ENCODE measurements at regions not wholly inside any gene's neighbourhood (a gene's known extent, or its start where the extent isn't known, plus 50 kb on each side); places are given as distances from the start of the nearest gene placed in this dataset.

DNA sequence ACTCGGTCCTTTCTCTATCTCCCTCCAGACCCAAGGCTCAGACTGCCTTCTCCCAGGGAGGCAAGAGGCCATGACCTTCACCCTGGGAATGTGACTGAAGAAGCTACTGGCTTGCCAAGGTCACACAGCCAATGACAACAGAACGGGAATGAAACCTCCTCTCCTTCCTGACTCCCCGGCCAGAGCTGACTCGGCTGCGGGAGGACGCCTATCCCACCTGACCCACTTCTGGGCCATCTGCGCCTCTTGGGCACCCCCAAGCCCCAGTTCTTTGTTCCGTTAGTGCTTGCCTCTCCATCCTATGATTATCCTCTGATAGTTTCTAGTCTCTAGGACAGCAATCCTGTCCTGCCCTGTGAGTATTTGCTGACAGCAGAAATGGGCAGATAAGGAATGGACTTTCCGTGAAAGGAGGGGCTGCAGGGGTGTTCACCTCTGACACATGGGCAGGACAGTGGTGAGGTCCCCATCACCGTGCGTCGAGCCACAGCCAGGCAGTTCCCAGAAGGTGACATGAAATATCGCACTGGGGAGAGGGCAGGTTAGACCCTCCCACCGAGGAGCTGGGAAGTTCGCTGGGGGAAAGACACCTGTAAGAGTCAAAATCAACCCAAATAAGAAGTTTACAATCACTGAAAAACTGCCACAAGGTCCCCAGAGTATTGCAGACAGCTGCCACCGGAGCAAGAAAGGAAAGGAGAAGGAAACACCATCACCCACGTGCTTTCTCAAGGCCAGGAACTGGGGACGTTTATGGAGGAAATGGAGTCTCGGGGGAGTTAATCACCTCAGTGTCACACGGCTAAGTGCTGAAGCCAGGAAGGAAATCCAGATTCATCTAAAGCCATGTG, 63.0 kb downstream of the INSIG1 start:
- no peak for DNase-seq (ENCODE audit: low read depth in 2 of 2)

DNA sequence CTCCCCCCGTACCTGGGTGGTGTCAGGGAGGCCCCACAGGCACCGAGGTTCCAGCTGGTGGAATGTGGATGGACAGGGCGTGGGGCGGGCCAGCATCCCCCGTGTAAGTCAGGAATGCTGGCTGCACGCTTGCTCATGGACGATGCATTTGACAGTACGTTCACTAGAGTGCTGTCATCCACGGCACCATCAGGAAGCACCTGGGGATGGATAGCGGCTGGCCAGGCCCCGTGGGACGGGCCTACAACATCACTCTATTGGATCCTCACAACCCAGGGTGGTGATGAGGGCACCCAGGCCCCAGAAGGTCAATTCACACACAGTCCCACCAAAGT, 63.6 kb downstream of the INSIG1 start:
- DNase-seq (ENCODE audit: low read depth in 2 of 2), result no peak

DNA sequence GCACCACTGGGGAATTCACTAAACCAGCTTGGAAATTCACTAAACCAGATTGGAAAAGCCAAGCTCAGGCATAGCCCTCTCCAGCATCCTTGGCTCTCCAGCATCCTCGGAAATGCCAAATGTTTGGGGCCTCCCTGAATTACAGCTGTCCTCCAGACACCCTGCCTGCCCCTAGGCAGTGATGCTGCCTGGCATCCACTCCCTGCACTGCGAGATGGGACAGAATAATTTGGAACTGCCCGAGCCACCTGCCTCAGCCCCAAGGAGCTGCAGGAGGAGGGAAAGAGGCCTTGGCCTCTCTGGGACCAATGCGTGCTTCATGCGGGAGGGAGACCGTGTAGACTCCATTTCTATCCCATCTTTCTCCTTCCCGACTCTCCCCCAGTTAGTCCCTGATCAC, 64.3 kb downstream of the INSIG1 start:
- no peak for DNase-seq (ENCODE audit: low read depth in 2 of 2)

DNA sequence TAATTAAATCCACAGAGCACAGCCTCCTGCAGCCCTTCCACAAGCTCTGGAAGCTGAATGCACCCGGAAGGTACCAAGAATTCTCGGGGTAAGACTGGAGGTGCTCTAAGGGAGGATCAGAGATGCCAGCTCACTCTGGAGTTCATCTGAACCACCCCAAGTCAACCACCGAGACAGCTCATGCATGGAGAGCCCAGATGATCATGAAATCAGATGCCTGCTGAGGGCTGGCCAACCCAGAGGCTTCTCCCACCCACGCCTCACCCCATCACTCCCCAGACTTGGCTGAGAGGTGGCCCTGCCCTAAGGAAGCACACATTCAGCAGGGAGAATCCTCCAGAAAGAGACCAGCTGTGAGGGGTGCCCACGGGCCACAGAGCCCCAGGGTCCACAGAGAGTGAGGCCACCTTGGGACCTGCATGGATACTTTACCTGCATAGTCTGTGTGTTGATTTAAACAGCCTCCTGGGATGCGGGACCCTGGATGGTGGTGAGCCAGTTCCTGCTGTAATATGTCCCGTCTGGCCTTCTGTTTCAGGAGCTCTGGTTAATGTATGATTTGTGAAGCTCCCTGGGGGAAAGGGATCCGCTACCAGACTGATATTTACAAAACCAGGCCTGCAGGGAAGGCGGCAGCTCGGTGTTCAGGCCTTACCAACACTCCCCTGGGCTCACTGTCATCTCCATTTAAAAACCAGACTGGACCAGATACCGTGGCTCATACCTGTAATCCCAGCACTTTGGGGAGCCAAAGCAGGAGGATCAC, 64.9 kb downstream of the INSIG1 start:
- DNase-seq (ENCODE audit: low read depth in 2 of 2), result no peak

DNA sequence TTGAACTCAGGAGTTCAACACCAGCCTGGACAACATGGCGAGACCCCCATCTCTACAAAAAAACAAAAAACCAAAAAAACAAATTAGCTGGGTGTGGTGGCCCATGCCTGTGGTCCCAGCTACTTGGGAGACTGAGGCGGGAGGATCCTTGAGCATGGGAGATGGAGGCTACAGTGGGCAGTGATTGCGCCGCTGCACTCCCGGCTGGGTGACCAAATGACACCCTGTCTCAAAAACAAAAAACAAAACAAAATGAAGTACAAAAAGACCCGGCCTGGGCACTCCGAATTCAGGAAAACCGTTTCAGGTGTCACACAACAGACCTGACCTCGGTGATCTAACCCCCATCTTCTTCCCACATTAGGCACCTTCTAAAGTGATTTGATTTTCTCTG, 65.5 kb downstream of the INSIG1 start:
- DNase-seq (ENCODE audit: low read depth in 2 of 2), result no peak

DNA sequence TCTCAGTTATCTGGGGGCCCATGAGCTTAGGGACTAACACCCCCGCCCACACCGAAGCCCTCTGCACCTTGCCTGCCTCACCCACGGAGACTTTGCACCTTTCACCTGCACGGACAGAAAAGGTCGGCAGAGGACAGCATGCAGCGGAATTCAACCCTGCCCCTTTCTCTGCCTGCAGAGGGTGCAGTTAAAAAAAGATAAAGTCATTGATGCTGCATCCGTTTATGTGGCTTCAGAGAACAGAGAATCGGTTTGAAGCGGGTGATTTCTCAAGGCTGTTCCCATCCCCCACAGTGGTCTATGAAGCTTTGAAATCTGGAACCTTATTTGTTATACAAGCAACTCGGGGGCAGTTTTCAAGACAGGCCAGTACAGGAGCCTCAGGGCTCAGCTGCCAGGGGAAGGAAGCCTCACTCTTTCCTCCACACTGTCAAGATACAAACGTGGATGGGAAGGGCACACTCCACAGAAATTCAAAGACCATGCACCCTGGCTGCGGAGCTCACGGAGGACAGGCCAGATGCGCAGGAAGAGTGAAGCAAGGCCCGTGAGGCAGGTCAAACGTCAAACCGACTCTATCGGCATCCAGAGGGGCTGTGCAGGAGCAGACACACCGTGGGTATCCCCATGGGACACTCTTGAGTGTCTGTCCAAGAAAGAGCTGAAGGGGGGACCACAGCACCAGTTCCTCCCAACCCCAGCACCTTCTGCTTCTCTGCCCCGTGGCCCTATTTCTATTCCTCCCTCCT, 66.3 kb downstream of the INSIG1 start:
- DNase-seq (ENCODE audit: low read depth in 2 of 2), result no peak

DNA sequence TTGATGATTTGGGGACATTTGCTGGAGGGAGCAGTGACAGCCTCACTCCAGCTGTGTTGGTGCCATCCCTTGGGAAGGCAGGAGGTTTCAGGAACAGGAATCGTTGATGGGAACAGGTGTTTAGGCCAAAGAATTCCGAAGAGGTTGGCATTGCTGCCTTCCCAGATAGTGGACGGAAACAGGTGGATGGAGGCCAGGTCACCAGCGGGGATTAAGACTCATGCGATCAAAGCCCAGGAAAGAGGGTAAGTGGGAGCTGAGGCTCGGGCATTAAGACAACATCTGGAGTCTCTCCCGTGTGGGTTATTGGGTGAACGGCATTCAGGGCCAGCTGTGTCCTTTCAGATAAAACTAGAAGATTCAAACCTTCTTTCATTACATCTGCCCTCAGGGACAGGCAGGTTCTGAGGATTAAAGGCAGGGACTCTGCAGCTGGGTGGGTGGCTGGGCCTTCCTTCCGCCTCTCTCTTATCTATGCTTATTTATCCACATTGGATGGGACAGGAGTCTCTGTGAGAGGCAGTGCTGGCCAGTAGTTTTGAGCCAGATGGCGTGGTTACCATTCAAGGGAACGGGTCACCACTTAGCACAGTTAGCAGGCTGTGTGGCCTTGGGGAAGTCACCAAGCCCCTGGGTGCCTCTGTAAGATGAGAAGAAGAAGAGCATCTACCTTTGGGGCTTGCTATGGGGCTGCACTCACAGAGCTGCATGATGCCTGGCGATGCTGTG, 67.6 kb downstream of the INSIG1 start:
- DNase-seq (ENCODE audit: low read depth in 2 of 2), result no peak

DNA sequence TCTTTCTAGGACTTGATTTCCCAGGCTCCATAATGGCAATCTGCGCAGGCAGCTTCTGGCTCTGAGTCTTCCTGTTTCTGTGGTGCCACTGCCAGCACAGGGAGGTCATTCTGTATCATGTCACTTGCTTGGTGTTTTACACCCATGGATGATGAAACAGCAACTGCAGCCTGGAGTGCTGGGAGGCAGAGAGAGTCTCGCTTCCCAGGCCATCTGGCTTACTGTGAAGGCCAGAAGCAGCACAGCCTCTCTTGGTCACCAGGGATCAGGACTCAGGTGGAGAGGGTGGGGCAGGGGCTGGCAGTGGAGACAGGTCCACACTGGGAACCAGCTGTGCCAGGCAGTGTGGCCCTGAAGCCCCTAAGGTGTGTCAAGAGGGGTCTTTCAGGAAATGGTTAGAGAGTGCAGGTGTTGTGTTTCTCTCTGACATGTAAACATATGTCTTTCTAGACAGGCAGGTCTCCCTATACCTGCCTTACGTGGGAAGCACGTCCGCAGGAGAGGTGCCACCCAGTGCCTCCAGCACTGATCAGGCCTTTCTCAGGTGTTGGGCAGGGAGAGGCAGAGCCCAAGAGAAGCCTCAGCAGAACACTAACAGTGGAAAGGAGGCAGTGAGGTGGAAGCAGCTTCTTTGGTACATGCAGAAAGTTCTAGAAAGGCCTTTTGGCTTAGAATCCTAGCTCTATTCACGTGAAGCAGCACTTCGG, 71.4 kb downstream of the INSIG1 start:
- no peak for DNase-seq (ENCODE audit: low read depth in 2 of 2)

DNA sequence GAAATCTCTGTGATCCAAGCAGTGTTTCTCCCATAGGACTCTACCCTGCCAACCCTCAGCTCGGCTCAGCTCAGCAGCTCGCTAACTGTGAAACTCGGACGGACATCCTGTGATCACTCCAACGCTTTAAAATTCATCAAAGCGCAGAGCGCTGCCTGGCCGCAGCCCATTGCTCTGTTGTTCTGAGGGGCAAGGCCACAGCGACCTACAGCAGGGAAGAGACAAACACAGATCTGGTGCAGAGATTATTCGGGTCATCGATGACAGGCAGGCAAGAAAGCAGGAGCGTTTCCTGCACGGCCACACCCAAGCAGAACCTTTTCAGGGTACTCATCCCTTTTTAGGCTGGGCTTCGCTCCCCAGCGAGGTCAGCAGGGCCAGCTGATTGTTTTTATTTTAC, 72.1 kb downstream of the INSIG1 start:
- no peak for DNase-seq (ENCODE audit: low read depth in 2 of 2)

DNA sequence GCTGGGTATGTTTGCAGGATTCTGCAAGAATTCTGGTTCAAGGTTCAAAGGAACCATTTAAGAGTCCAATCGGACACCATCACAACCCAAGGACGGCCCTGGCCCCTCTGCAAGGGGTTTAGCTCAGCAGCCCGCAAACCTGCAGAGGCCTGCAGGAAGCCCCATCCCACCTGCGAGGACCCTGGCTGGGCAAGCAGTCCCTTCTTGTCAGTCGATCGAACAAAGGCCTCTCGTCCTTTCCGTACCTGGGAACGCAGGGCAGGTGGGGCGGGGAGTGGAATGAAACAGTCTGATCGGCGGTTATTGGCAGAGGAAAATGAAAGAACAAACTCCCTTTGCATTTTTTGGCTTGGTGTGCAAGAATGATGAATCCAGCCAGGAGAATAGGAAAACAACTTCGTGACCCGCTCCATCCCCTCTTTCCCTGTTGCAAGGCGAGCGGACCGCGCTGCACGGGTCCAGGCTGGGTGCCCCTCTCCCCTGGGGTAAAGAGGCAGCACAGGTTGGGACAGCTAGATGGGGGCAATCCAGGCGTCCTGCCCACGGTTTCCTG, 73.7 kb downstream of the INSIG1 start:
- no peak for DNase-seq (ENCODE audit: low read depth in 2 of 2)

DNA sequence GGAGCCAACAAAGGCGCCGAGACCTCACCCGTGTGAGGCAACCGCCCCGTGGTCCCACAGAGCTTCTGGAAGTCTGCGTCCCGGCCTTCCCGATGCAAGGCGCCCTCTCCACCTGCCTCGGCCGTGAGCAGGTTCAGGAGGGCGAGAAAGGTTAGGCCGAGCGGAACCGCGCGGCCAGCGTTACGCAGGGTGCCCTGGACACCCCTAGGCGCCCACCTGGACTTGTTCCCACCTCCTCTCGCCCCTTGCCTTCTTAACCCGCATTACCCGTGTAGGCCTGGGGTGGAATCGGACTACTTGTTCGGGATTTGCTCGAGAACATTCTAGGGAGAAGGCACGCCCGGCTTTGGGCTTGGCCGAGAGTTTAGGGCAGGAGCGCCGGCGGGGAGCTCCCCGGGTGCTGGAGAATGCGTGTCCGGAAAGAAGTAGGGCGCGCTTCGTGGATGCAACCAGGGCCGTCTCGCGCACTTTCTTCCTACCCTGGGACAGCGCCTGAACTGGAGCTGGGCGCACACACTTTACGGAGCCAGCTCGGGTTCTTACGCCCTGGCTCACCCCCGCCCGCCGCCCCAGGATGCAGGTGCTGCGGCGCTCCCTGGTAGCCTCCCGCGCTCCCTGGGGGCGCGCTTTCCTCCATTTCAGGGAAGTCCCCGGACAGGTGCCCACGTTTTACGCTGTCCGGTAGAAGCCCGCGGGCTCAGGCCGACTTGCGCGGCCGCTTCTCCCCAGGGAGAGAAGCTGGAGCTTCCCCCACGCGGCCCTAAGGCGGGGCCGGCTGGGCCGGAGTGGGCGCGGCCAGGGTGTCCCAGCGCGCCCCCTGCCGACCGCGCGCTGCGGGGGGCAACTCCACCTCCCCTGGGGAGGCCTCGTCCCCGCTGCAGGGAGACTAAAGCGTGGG, 74.5 kb downstream of the INSIG1 start:
- no peak for DNase-seq (ENCODE audit: low read depth in 2 of 2)

DNA sequence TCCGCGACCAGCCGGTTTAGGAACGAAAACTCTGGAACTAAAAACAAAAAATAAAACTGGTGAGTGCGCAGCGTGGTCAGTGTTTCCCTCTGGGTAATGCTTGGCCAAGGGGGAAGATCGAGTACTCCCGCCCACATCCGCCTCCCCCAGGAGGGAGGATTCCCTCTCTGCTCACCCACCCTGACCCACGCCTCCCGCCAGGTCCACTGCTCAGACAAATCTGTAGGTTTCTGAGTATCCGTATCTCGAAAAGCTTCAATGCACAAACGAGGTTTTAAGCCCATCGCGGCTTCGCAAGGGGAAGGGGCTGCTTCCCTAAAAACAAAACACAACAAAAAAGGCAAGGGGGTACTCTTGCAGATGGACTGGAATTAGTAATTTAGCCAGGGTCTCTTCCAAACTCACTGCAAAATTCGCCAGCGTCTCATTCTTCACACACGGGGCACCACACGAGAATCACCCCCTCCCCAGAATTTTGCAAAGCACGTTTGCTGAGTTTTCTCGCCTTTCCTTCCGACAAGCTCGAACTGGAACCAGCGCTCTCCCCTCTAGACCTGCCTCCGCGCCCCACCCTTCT, 75.2 kb downstream of the INSIG1 start:
- no peak for DNase-seq (ENCODE audit: low read depth in 2 of 2)

DNA sequence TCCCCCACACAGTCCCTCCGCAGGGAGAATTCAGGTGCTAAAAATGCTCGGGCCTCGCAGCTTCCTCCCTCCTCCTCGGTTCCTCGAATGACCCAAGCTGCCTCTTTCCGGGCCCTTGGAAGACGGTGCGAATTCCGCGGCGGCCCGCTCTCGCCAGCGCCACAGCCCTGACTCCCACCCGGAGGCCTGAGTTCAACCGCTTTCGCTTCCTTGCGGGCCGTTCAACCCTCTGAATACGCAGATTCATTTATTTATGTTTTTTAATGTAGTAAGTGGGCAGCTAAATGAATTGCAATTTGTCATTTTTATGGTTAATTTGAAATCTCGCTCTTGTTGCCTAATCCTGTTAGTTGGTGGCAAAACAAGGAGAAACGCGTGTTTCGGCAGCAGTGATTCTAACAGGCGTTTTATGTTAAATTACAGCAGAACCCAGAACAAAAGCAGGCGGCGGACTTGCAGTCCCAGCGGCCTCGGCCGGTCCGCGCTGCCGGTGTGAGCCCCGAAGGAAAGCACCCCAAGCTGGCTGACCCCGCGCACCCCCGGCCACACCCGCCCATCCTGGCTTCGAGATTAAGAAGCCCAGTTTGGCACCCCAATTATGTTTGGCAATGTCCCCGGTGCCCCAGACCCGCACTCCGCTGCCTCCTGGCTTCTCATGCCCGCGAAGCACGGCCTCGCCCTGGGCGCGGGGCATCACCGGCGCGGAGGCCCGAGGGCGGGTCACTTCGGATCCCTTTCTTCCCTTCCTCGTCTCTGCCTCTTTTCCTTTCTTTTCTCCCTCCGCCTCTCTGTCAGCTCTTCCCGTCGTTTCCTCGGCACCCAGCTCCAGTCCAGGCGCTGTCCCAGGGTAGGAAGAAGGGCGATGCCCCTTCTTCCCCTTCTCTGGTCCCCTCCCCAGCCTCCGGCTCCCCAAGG, 75.9 kb downstream of the INSIG1 start:
- no peak for DNase-seq (ENCODE audit: low read depth in 2 of 2)

DNA sequence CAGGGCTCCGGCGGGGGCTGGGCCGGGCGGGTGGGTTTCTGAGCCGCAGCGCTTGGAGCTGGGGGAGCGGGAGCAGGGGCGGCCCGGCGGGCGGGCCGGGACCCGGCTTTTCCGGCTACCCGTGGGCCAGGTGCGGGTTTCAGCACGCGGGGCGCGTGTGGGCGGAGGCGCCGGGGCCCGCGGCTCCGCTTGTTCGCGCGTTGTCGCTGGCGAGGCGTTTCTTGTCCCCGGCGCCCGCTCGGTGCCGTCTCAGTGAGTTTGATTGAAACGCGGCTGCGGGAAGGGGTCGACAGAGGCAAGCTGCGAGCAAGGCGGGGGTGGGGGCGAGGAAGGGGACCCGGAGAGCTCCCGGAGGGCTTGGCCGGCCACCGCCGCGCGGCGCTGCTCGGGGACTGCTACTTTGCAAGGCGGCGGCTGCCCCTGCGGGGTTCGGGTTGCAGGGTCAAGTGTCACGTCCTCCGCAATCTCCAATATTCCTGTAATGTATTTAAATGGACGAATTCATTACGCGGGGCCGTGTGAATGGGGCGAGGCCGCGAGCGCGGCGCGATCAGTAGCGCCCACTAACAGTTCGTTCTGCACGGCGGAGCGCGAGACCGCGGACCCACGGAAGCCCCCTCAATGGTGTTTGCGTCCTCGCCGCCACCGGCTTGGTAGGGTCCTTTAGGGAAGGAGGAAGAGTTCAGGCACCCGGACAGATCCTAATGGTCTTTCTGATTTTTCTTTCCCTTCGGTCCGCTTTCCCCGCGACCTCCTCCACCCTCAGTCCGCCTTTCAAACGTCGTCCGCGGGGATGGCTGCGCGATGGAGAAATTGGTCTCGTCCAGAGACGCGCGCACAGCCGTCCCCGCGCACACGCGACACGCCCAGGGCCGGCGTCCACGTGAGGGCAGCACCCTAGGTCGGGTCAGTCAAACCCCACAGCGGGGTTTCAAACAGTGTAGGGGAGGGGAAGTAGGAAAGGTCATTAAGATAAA, 76.9 kb downstream of the INSIG1 start:
- no peak for DNase-seq (ENCODE audit: low read depth in 2 of 2)

DNA sequence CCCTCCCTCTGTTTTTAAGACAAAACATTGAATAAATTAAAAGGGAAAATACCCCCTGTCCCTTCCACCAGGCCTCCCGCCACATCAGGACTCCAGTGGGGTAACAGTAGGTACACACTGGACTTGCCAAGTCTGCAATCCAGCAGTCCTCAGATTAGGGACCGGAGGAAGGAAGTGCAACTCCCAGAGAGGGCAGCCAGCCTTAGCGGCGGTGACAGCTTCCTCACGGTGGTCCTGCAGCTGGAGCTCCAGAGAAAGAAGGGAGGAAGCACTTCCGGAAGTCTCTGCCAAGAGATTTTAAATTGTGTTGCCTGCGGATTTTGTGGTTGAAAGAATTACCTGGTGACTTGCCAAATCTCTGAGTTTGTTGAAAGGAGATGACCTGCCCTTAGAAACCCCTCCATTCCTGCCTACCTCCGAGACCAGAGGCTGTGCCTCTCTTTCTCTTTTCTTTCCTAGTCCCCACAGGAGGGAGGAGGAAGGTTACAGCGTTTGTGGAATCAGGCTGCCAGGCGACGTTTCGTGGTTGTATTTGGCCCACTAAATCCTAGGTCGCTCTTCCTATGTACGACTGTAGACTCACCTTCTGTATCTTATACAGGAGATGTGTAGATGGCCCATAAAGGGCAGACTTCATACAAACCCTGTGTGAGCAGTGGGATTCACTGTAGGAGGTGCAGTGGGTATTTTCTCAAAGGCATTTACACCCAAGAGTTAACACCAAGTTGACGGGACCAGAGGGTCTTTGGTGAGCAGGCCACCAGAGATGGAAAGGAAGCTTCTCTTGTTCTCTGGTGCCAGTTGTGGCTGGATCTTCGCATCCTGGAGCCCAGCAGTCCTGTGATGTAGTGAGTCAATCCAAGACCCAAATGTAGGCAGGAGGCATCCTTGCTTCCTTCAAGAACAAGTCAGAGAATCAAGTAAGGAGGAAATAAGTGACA, 77.9 kb downstream of the INSIG1 start:
- DNase-seq (ENCODE audit: low read depth in 2 of 2), result no peak
